T-helper 2 cell (primary cell): ENCODE measurements at regions not wholly inside any gene's neighbourhood (a gene's known extent, or its start where the extent isn't known, plus 50 kb on each side); places are given as distances from the start of the nearest gene placed in this dataset.

Experiments
- DNase-seq, 5 experiments: peaks; one replicate each; pipeline versions ENCODE4 v3.0.0 to v3.0.0-alpha.2; 2012 to 2022

DNA sequence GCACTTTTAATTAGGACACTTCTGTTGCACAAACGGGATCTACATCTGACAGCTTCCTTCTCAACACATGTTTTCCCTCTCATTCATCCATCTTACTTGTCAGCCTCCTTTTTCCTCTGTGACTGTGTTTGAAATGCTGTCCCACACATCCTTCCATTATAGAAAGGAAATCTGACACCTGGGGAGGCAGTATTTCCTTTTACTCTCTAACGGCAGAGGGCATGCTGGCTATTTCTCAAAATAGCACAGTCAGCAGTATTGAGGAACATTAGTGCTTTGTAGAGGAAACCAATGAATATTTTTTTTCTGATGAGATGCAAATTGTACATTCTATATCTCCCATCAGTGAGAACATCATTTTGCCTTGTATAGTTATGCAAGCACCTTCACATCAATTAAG lies 668.7 kb downstream of the SLC4A3 start:
- DNase-seq: no peak

DNA sequence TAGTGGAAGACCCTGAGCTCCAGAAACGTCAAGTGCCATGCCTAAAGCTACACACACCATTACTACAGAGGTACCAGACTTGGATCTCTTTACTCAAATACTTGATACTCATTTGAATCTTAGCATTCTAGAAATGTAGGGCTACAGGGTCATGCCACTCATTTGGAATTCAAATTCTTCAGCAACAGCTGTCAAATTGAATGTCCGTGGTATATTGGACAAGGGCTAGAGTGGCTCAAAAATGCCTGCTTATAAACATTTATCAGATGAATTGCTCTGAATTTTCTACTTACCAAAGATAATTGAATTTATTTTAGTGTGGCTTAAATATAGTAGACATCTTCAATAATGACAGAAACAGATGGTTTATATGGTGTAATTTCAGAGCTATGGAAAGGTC lies 669.7 kb downstream of the SLC4A3 start:
- DNase-seq: no peak

DNA sequence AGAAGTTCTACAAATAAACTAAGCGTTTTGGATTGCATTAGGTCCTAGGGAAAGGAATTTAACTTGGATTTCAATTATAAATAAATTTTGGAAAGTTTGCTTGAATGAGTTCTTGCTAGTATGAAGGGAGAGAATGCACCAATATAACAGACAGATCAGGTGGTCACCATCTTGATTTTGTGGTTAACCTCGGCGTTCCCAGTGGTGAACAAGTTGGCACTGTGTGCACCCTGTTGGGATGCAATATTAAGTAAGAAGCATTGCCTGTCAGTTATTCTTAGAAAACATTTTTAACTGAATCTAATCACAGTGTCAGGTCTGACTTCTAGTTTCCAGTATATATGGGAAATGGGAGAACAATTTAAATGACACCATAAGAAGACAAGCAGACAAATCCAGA lies 673.4 kb downstream of the SLC4A3 start:
- no peak for DNase-seq

GRCh38 chr2:220302756-220303155 lies 675.3 kb downstream of the SLC4A3 start:
- no peak for DNase-seq

- no peak for DNase-seq
These were observed 681.8 kb downstream of the SLC4A3 start for GRCh38 chr2:220309215-220309614.

- DNase-seq: no peak
These were observed 683.0 kb downstream of the SLC4A3 start for GRCh38 chr2:220310451-220310861.

- no peak for DNase-seq
These were observed 687.8 kb downstream of the SLC4A3 start for GRCh38 chr2:220315098-220315823.

DNA sequence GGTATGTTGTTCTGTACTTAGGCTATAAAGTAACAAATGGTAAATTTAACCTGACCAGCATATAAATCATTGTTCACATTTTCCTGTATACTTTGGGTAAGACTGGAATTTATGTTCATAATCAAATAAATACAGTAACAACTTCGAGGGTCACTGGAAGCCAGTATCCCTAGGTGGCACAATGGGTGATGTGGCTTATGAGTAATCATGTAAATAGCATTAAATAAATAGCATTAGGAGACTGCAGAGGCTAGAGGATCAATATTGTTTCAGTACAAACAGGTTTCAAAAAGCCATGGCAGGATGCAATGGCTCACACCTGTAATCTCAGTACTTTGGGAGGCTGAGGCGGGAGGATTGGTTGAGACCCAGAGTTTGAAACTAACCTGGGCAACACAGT lies 690.6 kb downstream of the SLC4A3 start:
- no peak for DNase-seq

GRCh38 chr2:220318508-220318907 lies 691.1 kb downstream of the SLC4A3 start:
- no peak for DNase-seq

DNA sequence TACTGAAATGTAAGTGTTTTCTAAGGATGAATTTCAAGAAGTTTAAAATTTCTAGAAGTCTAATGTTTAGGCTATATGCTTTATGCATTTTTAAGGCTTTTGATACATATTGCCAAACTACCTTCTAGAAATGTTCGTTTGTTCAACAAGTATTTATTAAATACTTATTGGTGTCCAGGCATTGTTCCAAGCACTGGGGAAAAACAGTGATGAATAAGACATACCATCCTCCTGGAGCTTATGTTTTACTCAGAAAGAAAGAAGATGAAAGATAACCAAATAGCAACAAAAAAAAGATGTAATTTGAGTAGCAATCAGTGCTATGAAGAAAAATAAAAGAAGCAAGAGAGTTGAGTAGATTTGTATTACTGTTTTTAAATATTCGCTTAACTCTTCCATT lies 692.9 kb downstream of the SLC4A3 start:
- no peak for DNase-seq

- DNase-seq: no peak
These were observed 705.5 kb downstream of the SLC4A3 start for GRCh38 chr2:220332886-220333285.

DNA sequence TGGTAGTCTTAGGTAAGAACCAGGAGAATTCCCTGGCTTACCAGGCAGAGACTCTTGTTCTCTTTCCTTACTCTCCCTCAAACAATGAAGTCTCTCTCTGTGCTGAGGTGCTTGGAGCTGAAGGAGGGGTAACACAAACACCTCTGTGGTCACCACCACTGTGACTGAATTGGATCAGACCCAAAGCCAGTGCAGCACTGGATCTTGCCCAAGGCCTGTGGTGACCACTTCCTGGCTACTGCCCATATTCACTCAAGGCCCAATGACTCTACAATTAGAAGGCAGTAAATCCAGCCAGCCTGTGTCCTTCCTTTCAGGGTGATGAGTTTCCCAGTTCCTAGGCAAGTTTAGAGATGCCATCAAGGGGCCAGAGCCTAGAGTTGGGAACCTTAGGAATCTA lies 706.8 kb downstream of the SLC4A3 start:
- DNase-seq: no peak

GRCh38 chr2:220334871-220335590 lies 707.6 kb downstream of the SLC4A3 start:
- DNase-seq: no peak

DNA sequence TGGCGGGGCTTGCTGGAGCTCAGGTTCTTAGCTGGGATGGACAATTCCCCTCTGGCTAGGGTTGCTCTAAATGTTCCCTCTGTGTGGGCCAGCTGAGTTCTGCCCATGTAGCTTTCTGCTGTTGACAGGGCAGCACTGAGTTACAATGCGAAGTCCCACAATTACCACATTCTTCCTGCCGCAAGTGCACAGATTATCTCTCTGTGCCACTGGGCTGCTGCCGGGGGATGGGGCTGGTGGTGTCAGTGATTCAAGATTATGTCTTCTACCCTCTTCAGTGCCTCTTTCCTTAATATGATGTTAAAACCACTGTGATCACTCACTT lies 708.1 kb downstream of the SLC4A3 start:
- DNase-seq: peak in 1 of 5 experiments; percentile 32

DNA sequence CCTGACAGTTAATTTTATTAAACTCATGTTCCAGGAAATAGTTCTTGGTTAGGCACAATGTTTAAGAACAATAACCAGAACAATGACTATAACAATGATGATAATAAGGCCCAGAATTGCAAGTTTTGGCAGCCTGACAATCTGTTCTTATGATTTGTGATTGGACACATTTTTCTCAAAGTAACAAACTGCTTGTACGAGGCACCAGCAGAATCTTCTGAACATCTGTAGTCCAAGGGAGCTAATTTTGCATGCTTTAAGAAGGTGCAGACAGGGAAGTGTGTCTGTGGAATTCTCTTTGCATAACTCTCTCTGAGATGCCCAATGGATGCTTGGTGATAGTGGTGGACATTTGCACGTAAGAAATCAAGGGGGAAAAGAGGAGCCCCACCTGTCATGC lies 709.3 kb downstream of the SLC4A3 start:
- no peak for DNase-seq

- DNase-seq: no peak
These were observed 710.4 kb downstream of the SLC4A3 start for GRCh38 chr2:220337611-220338440.

- no peak for DNase-seq
These were observed 713.6 kb downstream of the SLC4A3 start for GRCh38 chr2:220341014-220341413.

DNA sequence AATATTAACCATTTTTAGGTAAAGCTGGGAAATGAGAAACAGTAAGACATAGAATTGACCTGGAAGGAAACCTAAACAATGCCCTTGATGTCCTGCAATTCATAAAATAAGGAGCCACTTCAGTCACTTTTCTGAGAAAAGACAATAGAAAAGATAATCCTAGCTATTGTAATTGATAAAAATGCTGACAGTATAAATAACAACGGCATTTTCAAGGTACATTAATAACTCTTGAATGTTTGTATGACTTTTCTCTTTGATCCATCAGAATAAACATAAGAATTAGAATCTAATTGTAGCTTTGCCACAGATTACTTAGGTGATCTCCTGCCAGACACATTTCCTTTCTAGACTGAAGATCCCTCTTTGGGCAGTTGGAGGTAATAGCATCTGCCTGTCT lies 719.5 kb downstream of the SLC4A3 start:
- DNase-seq: no peak

- no peak for DNase-seq
These were observed 720.2 kb downstream of the SLC4A3 start for GRCh38 chr2:220347626-220348025.

DNA sequence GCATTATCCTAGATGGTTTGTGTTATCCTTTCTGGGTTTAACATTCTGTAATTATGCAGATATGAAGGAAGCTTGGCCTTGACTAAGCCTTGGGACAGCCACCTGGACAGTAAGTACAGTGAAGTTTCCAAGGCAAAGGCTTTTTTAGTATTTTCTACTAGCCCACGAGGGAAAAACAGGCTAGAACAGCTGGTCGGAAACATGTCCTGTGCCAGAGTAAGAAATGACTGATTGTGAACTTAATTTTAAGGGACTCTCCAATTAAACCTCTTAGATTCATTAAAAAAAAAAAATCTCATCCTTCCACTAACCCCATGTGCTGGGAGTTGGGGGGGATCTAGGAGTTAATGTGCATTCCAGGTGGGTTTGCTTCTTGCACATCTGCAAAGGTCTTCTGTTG lies 720.8 kb downstream of the SLC4A3 start:
- no peak for DNase-seq

GRCh38 chr2:220353897-220354296 lies 726.5 kb downstream of the SLC4A3 start:
- no peak for DNase-seq

GRCh38 chr2:220356076-220356475 lies 728.6 kb downstream of the SLC4A3 start:
- no peak for DNase-seq

- no peak for DNase-seq
These were observed 737.6 kb downstream of the SLC4A3 start for GRCh38 chr2:220365023-220365422.

DNA sequence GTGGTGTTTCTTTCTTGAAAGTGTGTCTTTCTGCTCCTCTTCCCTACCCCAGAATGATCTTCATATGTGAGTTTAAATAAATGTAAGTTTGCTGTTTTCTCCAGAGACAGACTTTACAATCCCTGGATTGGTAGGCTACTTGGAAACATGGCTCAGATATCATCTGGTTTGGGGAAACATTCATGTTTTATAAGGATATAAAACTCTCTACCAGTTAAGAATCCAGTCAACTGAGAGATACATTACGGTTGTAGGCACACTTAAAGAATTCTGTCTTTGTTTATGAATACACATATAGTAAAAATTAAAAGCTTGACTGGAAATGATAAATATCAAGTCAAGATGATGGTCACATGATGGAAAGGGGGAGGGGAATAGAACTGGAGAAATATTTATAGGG lies 739.3 kb downstream of the SLC4A3 start:
- no peak for DNase-seq
